CD14-positive monocyte (primary cell): ENCODE measurements at regions not wholly inside any gene's neighbourhood (a gene's known extent, or its start where the extent isn't known, plus 50 kb on each side); places are given as distances from the start of the nearest gene placed in this dataset.

Source experiments
- DNase-seq, 3 donors: peaks; one replicate each; pipeline ENCODE4 v3.0.0-alpha.2; 2011 to 2022
- H2AFZ ChIP-seq: 2 replicates; pipeline ENCODE4 v1.6.0; 2012; ENCODE audit warnings: mild to moderate bottlenecking, low read depth, low read length, inconsistent platforms; ENCODE audit not compliant: insufficient read depth, poor library complexity, severe bottlenecking
- H3K27ac ChIP-seq, 2 donors: 1 replicate in 1 of 2; 2 replicates in 1 of 2; pipeline ENCODE4 v1.5.1; 2012 to 2013; ENCODE audit warnings: low read length in 2 of 2, control low read depth in 1 of 2, inconsistent platforms in 1 of 2, low read depth in 1 of 2, mild to moderate bottlenecking in 1 of 2
- H3K27me3 ChIP-seq, 2 donors: one replicate each; pipeline versions ENCODE4 v1.6.0 to v1.6.1; 2011 to 2013; ENCODE audit warnings: low read length in 2 of 2; ENCODE audit not compliant: control insufficient read depth in 2 of 2, insufficient read depth in 2 of 2
- H3K36me3 ChIP-seq, 2 donors: replicated peaks in 1 of 2; 1 replicate in 1 of 2; 2 replicates in 1 of 2; pipeline versions ENCODE4 v1.5.1 to v1.6.1; 2012 to 2013; ENCODE audit warnings: low read length in 2 of 2, control low read depth in 1 of 2, inconsistent platforms in 1 of 2, mild to moderate bottlenecking in 1 of 2; ENCODE audit not compliant: insufficient read depth in 2 of 2, control insufficient read depth in 1 of 2
- H3K4me1 ChIP-seq, 2 donors: 1 replicate in 1 of 2; 2 replicates in 1 of 2; pipeline versions ENCODE4 v1.5.1 to v1.6.1; 2012 to 2013; ENCODE audit warnings: low read length in 2 of 2, control low read depth in 1 of 2, inconsistent platforms in 1 of 2, mild to moderate bottlenecking in 1 of 2, moderate library complexity in 1 of 2; ENCODE audit not compliant: insufficient read depth in 2 of 2, control insufficient read depth in 1 of 2
- H3K4me2 ChIP-seq: replicated peaks from 2 replicates; pipeline ENCODE3; 2012; ENCODE audit warnings: low read length, moderate library complexity, mild to moderate bottlenecking; ENCODE audit not compliant: poor library complexity, severe bottlenecking; ENCODE audit errors: extremely low read depth
- H3K4me3 ChIP-seq, 3 experiments: fragments of 200-600 bp in 1 of 3; sonication (generic) in 1 of 3; replicated peaks in 1 of 3; 1 replicate in 2 of 3; 2 replicates in 1 of 3; pipeline ENCODE4 v1.5.1; 2011 to 2013; ENCODE audit warnings: low read length in 3 of 3, mild to moderate bottlenecking in 3 of 3, control low read depth in 2 of 3, low read depth in 2 of 3, inconsistent platforms in 1 of 3, moderate library complexity in 1 of 3
- H3K79me2 ChIP-seq: 2 replicates; pipeline ENCODE4 v1.6.0; 2012; ENCODE audit warnings: mild to moderate bottlenecking, control low read depth, inconsistent platforms, low read length, moderate library complexity; ENCODE audit not compliant: insufficient read depth
- H3K9ac ChIP-seq: 2 replicates; pipeline ENCODE4 v1.6.0; 2017; ENCODE audit warnings: low read length, mild to moderate bottlenecking; ENCODE audit not compliant: insufficient read depth, poor library complexity, severe bottlenecking
- H3K9me3 ChIP-seq, 2 donors: replicated peaks in 1 of 2; 1 replicate in 1 of 2; 2 replicates in 1 of 2; pipeline versions ENCODE4 v1.5.1 to v1.6.1; 2012 to 2013; ENCODE audit warnings: low read length in 2 of 2, control low read depth in 1 of 2; ENCODE audit not compliant: control insufficient read depth in 1 of 2, insufficient read depth in 1 of 2
- H4K20me1 ChIP-seq: 2 replicates; pipeline ENCODE4 v1.6.0; 2012; ENCODE audit warnings: mild to moderate bottlenecking, low read length, control low read depth, moderate library complexity; ENCODE audit not compliant: insufficient read depth
- H3K27ac Mint-ChIP-seq, 7 donors: one replicate each; pipeline ENCODE4 v1.8.0; 2020; ENCODE audit warnings: mild to moderate bottlenecking in 7 of 7, mixed read lengths in 7 of 7, moderate library complexity in 6 of 7, inconsistent platforms in 2 of 7
- H3K27me3 Mint-ChIP-seq, 3 donors: one replicate each; pipeline ENCODE4 v1.8.0; 2021 to 2022; ENCODE audit warnings: low read depth in 3 of 3, mild to moderate bottlenecking in 3 of 3, mixed read lengths in 3 of 3, moderate library complexity in 3 of 3, inconsistent platforms in 1 of 3
- H3K36me3 Mint-ChIP-seq, 2 donors: one replicate each; pipeline ENCODE4 v1.8.0; 2020; ENCODE audit warnings: mixed read lengths in 2 of 2, inconsistent platforms in 1 of 2, mild to moderate bottlenecking in 1 of 2
- H3K4me1 Mint-ChIP-seq: one replicate; pipeline ENCODE4 v1.8.0; 2020; ENCODE audit warnings: mild to moderate bottlenecking, mixed read lengths
- H3K4me3 Mint-ChIP-seq, 2 donors: one replicate each; pipeline ENCODE4 v1.8.0; 2020; ENCODE audit warnings: mild to moderate bottlenecking in 2 of 2, mixed read lengths in 2 of 2, moderate library complexity in 1 of 2
- H3K9me3 Mint-ChIP-seq, 7 donors: one replicate each; pipeline ENCODE4 v1.8.0; 2020 to 2022; ENCODE audit warnings: mixed read lengths in 7 of 7, mild to moderate bottlenecking in 6 of 7, moderate library complexity in 6 of 7, inconsistent platforms in 2 of 7
- CTCF ChIP-seq: fragments of 200-600 bp; IDR thresholded peaks from one replicate; pipeline ENCODE4 v1.8.0; 2022; ENCODE audit warnings: antibody characterized with exemption, mild to moderate bottlenecking
- WGBS: methylation state at CpG from one replicate; pipeline ENCODE4 v1.1.5; 2013; ENCODE audit warnings: missing lambda C conversion rate; ENCODE audit not compliant: insufficient coverage; 5-methylcytosine and 5-hydroxymethylcytosine counted together
- intact Hi-C, 2 donors: fragments of 100-400 bp; cut with micrococcal nuclease; formaldehyde crosslinking; loops; one replicate each; pipeline versions ENCODE4 v1.15.0 to v1.15.1; 2023

- Mint-ChIP-seq H3K4me1 (no peaks in the 10 kb centered on the region), H3K36me3 (no peaks in the 10 kb centered on the region), H3K27ac (no peak overlapping the region), H3K4me3 (no peak overlapping the region), H3K27me3 (no peaks in the 10 kb centered on the region), H3K9me3 (peaks cover 0 to 6% (median 2%) of the 10 kb centered on the region in 7 donors)
- Histone ChIP-seq H3K4me3 (no peak overlapping the region), H3K9me3 (peaks cover 0 to 4% of the 10 kb centered on the region in 2 donors), H3K9ac (no peak overlapping the region), H3K27ac (no peak overlapping the region), H2AFZ (no peak overlapping the region), H4K20me1 (no peaks in the 10 kb centered on the region), H3K4me1 (no peaks in the 10 kb centered on the region), H3K36me3 (no peaks in the 10 kb centered on the region), H3K4me2 (no peak overlapping the region), H3K27me3 (no peaks in the 10 kb centered on the region), H3K79me2 (no peaks in the 10 kb centered on the region)
- intact Hi-C loops = no loop called here
- 29% methylated on average over 1 of the region's 7 CpGs for WGBS
- no peak for TF ChIP-seq CTCF
- DNase-seq = no peak
These were observed 762.0 kb upstream of the IGFBP3 start for GRCh38 chr7:46682836-46683624.

- no peak for TF ChIP-seq CTCF
- Histone ChIP-seq H3K27ac (no peak overlapping the region), H3K4me1 (no peaks in the 10 kb centered on the region), H3K9ac (no peak overlapping the region), H3K9me3 (peaks cover 0 to 4% of the 10 kb centered on the region in 2 donors), H3K79me2 (no peaks in the 10 kb centered on the region), H3K36me3 (no peaks in the 10 kb centered on the region), H4K20me1 (no peaks in the 10 kb centered on the region), H3K4me3 (no peak overlapping the region), H2AFZ (no peak overlapping the region), H3K4me2 (no peak overlapping the region), H3K27me3 (no peaks in the 10 kb centered on the region)
- Mint-ChIP-seq H3K27me3 (no peaks in the 10 kb centered on the region), H3K4me3 (no peak overlapping the region), H3K36me3 (no peaks in the 10 kb centered on the region), H3K27ac (no peak overlapping the region), H3K4me1 (no peaks in the 10 kb centered on the region), H3K9me3 (peaks cover 0 to 6% (median 3%) of the 10 kb centered on the region in 7 donors)
- WGBS = 58% methylated on average over 4 of the region's 12 CpGs
- intact Hi-C loops = no loop called here
- DNase-seq = no peak
These were observed 760.9 kb upstream of the IGFBP3 start for GRCh38 chr7:46681865-46682503.
